ENCODE measurements at regions not wholly inside any gene's neighbourhood (a gene's known extent, or its start where the extent isn't known, plus 50 kb on each side); places are given as distances from the start of the nearest gene placed in this dataset.

DNA sequence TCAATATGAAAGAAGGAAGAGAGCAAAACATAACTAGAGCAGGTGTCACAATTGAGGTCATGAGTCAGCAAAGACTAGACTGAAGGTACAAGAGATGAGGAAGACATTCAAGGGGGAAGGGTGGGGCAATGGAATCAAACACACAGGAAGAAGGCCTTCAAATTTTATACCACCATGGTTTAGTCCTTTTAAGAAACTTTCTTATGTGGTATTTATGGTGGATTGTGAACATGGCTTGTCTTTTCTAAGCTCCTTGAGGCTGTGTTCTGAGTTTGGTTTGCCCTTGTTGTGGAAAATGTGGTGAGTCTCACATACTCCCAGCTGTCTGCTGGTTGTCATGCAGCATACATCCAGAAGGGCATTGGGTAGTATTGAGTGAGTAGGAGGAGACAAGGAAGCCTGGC is 62.1 kb downstream of the NABP1 start:
- H3K9ac ChIP-seq (ENCODE audit: low read length), result no peak overlapping the region
- H3K27ac ChIP-seq (ENCODE audit: low read depth, low read length, poor library complexity, severe bottlenecking), result no peak overlapping the region
- H3K79me2 ChIP-seq (ENCODE audit: insufficient read depth, low read length), result no peaks in the 10 kb centered on the region
- H2AFZ ChIP-seq (ENCODE audit: low read length), result no peak overlapping the region
- H3K4me1 ChIP-seq (ENCODE audit: insufficient read depth, low read length, severe bottlenecking), result no peaks in the 10 kb centered on the region
- H4K20me1 ChIP-seq (ENCODE audit: insufficient read depth, low read length), result no peaks in the 10 kb centered on the region
- H3K27me3 ChIP-seq (ENCODE audit: insufficient read depth, low read length), result no peaks in the 10 kb centered on the region
- H3K9me3 ChIP-seq (ENCODE audit: low read length), result no peaks in the 10 kb centered on the region
- H3K4me3 ChIP-seq (ENCODE audit: low read depth, low read length, poor library complexity, severe bottlenecking), result no peak overlapping the region
- H3K36me3 ChIP-seq (ENCODE audit: insufficient read depth, low read length), result no peaks in the 10 kb centered on the region
- H3F3A ChIP-seq (ENCODE audit: insufficient read depth, low read length), result no peaks in the 10 kb centered on the region
- no peaks in the 10 kb centered on the region for H3K9me2 ChIP-seq (ENCODE audit: low read depth, low read length)
- H3K4me2 ChIP-seq (ENCODE audit: low read length), result no peak overlapping the region
- TF ChIP-seq EZH2 (IDR thresholded peaks at IDR 0.05; ENCODE audit: borderline replicate concordance, low read length) (no peak), CTCF (IDR thresholded peaks at IDR 0.05; ENCODE audit: low read length) (no peak)

GRCh38 chr2:191740759-191741158 is 62.8 kb downstream of the NABP1 start:
- H3K4me3 ChIP-seq (ENCODE audit: low read depth, low read length, poor library complexity, severe bottlenecking), result no peak overlapping the region
- H3K9ac ChIP-seq (ENCODE audit: low read length), result no peak overlapping the region
- H3K36me3 ChIP-seq (ENCODE audit: insufficient read depth, low read length), result no peaks in the 10 kb centered on the region
- H3K9me3 ChIP-seq (ENCODE audit: low read length), result no peaks in the 10 kb centered on the region
- TF ChIP-seq CTCF (IDR thresholded peaks at IDR 0.05; ENCODE audit: low read length), result no peak
- no peak for TF ChIP-seq EZH2 (IDR thresholded peaks at IDR 0.05; ENCODE audit: borderline replicate concordance, low read length)
- no peaks in the 10 kb centered on the region for H3K9me2 ChIP-seq (ENCODE audit: low read depth, low read length)
- H2AFZ ChIP-seq (ENCODE audit: low read length), result no peak overlapping the region
- no peaks in the 10 kb centered on the region for H3K79me2 ChIP-seq (ENCODE audit: insufficient read depth, low read length)
- no peaks in the 10 kb centered on the region for H3K27me3 ChIP-seq (ENCODE audit: insufficient read depth, low read length)
- no peaks in the 10 kb centered on the region for H3K4me1 ChIP-seq (ENCODE audit: insufficient read depth, low read length, severe bottlenecking)
- no peak overlapping the region for H3K4me2 ChIP-seq (ENCODE audit: low read length)
- no peaks in the 10 kb centered on the region for H4K20me1 ChIP-seq (ENCODE audit: insufficient read depth, low read length)
- H3K27ac ChIP-seq (ENCODE audit: low read depth, low read length, poor library complexity, severe bottlenecking), result no peak overlapping the region
- no peaks in the 10 kb centered on the region for H3F3A ChIP-seq (ENCODE audit: insufficient read depth, low read length)

GRCh38 chr2:191746346-191747169 is 68.6 kb downstream of the NABP1 start:
- no peaks in the 10 kb centered on the region for H3F3A ChIP-seq (ENCODE audit: insufficient read depth, low read length)
- no peaks in the 10 kb centered on the region for H3K9me3 ChIP-seq (ENCODE audit: low read length)
- no peaks in the 10 kb centered on the region for H3K27me3 ChIP-seq (ENCODE audit: insufficient read depth, low read length)
- no peaks in the 10 kb centered on the region for H4K20me1 ChIP-seq (ENCODE audit: insufficient read depth, low read length)
- no peak overlapping the region for H3K4me2 ChIP-seq (ENCODE audit: low read length)
- no peak for TF ChIP-seq CTCF (IDR thresholded peaks at IDR 0.05; ENCODE audit: low read length)
- TF ChIP-seq EZH2 (IDR thresholded peaks at IDR 0.05; ENCODE audit: borderline replicate concordance, low read length), result no peak
- no peak overlapping the region for H3K27ac ChIP-seq (ENCODE audit: low read depth, low read length, poor library complexity, severe bottlenecking)
- no peaks in the 10 kb centered on the region for H3K79me2 ChIP-seq (ENCODE audit: insufficient read depth, low read length)
- no peaks in the 10 kb centered on the region for H3K9me2 ChIP-seq (ENCODE audit: low read depth, low read length)
- no peak overlapping the region for H3K4me3 ChIP-seq (ENCODE audit: low read depth, low read length, poor library complexity, severe bottlenecking)
- no peaks in the 10 kb centered on the region for H3K4me1 ChIP-seq (ENCODE audit: insufficient read depth, low read length, severe bottlenecking)
- no peak overlapping the region for H2AFZ ChIP-seq (ENCODE audit: low read length)
- no peak overlapping the region for H3K9ac ChIP-seq (ENCODE audit: low read length)
- no peaks in the 10 kb centered on the region for H3K36me3 ChIP-seq (ENCODE audit: insufficient read depth, low read length)
